ENCODE measurements at regions not wholly inside any gene's neighbourhood (a gene's known extent, or its start where the extent isn't known, plus 50 kb on each side); places are given as distances from the start of the nearest gene placed in this dataset.
A peak's percentile ranks its signal among the peaks of the same experiment; 100 is the strongest.

- Mint-ChIP-seq H3K4me1 (ENCODE audit: low read depth) (peaks cover 3% of the 10 kb centered on the region), H3K27ac (no peak overlapping the region), H3K9me3 (ENCODE audit: low read depth) (peaks cover 15% of the 10 kb centered on the region), H3K27me3 (peaks cover 21% of the 10 kb centered on the region), H3K4me3 (ENCODE audit: low read depth) (no peak overlapping the region), H3K36me3 (ENCODE audit: insufficient read depth) (no peaks in the 10 kb centered on the region)
- no peak for DNase-seq (ENCODE audit: low spot score, unreplicated experiment)
- TF ChIP-seq, protein P1, sequence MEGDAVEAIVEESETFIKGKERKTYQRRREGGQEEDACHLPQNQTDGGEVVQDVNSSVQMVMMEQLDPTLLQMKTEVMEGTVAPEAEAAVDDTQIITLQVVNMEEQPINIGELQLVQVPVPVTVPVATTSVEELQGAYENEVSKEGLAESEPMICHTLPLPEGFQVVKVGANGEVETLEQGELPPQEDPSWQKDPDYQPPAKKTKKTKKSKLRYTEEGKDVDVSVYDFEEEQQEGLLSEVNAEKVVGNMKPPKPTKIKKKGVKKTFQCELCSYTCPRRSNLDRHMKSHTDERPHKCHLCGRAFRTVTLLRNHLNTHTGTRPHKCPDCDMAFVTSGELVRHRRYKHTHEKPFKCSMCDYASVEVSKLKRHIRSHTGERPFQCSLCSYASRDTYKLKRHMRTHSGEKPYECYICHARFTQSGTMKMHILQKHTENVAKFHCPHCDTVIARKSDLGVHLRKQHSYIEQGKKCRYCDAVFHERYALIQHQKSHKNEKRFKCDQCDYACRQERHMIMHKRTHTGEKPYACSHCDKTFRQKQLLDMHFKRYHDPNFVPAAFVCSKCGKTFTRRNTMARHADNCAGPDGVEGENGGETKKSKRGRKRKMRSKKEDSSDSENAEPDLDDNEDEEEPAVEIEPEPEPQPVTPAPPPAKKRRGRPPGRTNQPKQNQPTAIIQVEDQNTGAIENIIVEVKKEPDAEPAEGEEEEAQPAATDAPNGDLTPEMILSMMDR (IDR thresholded peaks at IDR 0.05; ENCODE audit: unreplicated experiment): no peak
Observed at GRCh38 chr6:157755032-157755745, 67.9 kb upstream of the SNX9 start.

DNA sequence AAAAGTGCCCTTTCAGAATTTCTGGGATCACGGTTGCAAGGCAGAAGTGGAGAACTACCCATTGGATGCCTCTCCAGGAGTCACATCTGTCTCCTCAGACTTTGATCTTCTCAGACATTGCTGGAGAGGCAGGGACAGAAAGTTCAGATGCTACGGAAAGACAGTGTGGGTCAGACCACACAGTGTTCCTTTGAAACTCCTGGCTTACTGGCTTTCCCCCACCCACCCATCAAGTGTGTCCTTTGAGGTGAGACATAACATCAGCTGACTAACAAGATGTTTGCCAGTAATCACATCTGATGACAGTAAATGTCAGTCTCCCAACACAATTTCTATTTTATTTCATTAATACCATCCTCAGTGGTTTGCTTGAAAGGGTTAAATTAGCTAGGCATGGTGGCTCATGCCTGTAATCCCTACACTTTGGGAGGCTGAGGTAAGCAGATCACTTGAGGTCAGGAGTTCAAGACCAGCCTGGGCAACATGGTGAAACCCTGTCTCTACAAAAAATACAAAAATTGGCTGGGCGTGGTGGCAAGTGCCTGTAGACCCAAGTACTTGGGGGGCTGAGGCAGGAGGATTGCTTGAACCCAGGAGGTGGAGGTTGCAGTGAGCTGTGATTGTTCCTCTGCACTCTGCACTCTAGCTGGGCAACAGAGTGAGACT lies 67.2 kb upstream of the SNX9 start:
- no peak overlapping the region for H3K4me3 Mint-ChIP-seq (ENCODE audit: low read depth)
- TF ChIP-seq, protein P1 (IDR thresholded peaks at IDR 0.05; ENCODE audit: unreplicated experiment): no peak
- H3K9me3 Mint-ChIP-seq (ENCODE audit: low read depth): peaks cover 14% of the 10 kb centered on the region
- peaks cover 21% of the 10 kb centered on the region for H3K27me3 Mint-ChIP-seq
- peaks cover 3% of the 10 kb centered on the region for H3K4me1 Mint-ChIP-seq (ENCODE audit: low read depth)
- H3K27ac Mint-ChIP-seq: no peak overlapping the region
- H3K36me3 Mint-ChIP-seq (ENCODE audit: insufficient read depth): no peaks in the 10 kb centered on the region
- no peak for DNase-seq (ENCODE audit: low spot score, unreplicated experiment)

DNA sequence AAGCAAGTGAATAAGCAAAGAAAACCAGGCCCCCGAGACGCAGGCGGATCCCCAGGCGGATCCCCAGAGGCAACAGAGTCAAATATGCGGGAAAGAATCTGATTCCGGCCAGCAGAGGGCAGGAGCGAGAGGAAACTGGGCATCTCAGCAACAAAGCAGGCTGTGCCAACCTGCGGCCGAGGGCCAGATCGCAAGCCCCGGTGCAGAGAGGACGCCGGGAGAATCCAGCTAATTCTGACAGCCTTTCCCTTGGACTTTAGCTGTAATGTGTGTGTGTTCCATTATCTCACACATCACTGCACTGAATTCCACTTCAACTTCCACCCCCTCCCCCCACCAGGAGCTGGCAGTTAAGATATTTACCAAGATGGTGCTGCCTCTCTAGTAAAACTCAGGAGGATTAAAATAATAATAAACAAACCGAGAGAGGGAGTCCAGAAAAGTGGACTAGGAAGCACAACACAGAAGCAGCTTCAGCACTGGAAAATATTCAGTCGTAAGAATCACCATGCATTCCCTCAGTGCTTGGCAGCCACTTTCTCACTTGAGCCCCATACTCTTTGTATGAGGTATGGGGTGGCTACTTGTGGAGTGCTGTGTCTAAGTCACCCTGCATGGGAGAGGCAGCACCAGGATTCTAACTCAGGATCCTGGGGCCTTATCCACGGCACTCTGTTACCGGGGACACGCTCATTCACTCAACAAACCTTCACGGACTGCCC lies 66.2 kb upstream of the SNX9 start:
- no peak overlapping the region for H3K27ac Mint-ChIP-seq
- no peaks in the 10 kb centered on the region for H3K36me3 Mint-ChIP-seq (ENCODE audit: insufficient read depth)
- peak; percentile 77 for DNase-seq (ENCODE audit: low spot score, unreplicated experiment)
- H3K9me3 Mint-ChIP-seq (ENCODE audit: low read depth): peaks cover 12% of the 10 kb centered on the region
- no peak overlapping the region for H3K4me3 Mint-ChIP-seq (ENCODE audit: low read depth)
- TF ChIP-seq, protein P1 (IDR thresholded peaks at IDR 0.05; ENCODE audit: unreplicated experiment): peak; percentile 87
- peaks cover 21% of the 10 kb centered on the region for H3K27me3 Mint-ChIP-seq
- peaks cover 3% of the 10 kb centered on the region for H3K4me1 Mint-ChIP-seq (ENCODE audit: low read depth)

DNA sequence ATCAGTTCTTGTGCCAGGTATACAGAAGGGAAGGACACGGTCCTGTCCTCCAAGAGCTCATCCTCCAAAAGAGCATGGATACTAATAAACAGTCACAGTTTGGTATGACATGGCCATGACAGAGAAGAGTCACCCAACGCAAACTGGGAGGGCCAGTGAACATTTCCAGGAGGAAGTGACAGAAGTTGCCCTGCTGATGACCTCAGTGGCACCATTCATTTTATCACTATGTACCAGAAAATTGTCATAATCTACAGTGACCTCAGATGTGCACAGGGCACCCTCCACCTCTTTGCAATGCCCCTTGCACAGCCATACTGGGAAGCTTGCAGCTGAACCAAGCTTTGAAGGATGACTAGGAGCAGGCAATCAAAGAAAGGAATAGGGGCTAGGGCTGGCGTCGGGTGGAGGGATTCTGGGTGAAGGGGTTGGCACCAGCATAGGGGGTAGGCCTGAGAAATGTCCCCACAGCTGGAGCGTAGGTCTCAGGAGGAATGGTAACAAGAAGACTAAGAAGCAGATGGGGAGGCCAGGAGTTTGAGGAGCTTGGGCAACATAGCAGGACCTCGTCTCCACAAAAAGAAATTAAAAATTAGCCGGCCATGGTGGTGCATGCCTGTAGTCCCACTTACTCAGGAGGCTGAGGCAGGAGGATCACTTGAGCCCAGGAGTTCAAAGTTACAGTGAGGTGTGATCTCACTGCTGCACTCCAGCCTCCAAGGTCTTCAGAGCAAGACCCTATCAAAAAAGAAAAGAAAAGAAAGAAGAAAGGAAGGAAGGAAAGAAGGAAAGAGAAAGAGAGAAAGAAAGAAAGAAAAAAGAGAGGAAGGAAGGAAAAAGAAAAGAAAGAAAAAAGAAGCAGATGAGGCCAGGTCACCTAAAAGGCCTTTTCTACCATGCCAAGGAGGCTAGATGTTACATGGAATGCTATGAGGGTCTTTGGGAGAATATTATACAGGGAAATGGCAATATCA lies 65.3 kb upstream of the SNX9 start:
- peaks cover 4% of the 10 kb centered on the region for H3K4me1 Mint-ChIP-seq (ENCODE audit: low read depth)
- H3K36me3 Mint-ChIP-seq (ENCODE audit: insufficient read depth): no peaks in the 10 kb centered on the region
- H3K9me3 Mint-ChIP-seq (ENCODE audit: low read depth): peaks cover 4% of the 10 kb centered on the region
- H3K27ac Mint-ChIP-seq: no peak overlapping the region
- peaks cover 21% of the 10 kb centered on the region for H3K27me3 Mint-ChIP-seq
- no peak for DNase-seq (ENCODE audit: low spot score, unreplicated experiment)
- TF ChIP-seq, protein P1 (IDR thresholded peaks at IDR 0.05; ENCODE audit: unreplicated experiment): no peak
- no peak overlapping the region for H3K4me3 Mint-ChIP-seq (ENCODE audit: low read depth)
